Cardiac muscle cell (in vitro differentiated cells and primary cell): ENCODE measurements at regions not wholly inside any gene's neighbourhood (a gene's known extent, or its start where the extent isn't known, plus 50 kb on each side); places are given as distances from the start of the nearest gene placed in this dataset.

Experiments
- DNase-seq, 2 donors: peaks; one replicate each; pipeline versions ENCODE4 v3.0.0 to v3.0.0-alpha.2; 2010 to 2017; ENCODE audit warnings: low read depth in 1 of 2, low spot score in 1 of 2
- H3K27ac ChIP-seq: fragments of 200-600 bp; sonication (generic); 2 replicates; pipeline ENCODE4 v1.5.1; 2016
- H3K27me3 ChIP-seq: fragments of 200-600 bp; sonication (generic); 2 replicates; pipeline ENCODE4 v1.6.0; 2016; ENCODE audit warnings: control low read depth
- H3K36me3 ChIP-seq: fragments of 200-600 bp; sonication (generic); 2 replicates; pipeline ENCODE4 v1.5.1; 2016; ENCODE audit warnings: control low read depth
- H3K4me1 ChIP-seq: fragments of 200-600 bp; sonication (generic); 2 replicates; pipeline ENCODE4 v1.8.1; 2017; ENCODE audit warnings: low read depth, mild to moderate bottlenecking, mixed run types
- H3K4me3 ChIP-seq: fragments of 200-600 bp; sonication (generic); 2 replicates; pipeline ENCODE4 v1.5.1; 2016; ENCODE audit warnings: mild to moderate bottlenecking
- H3K9me3 ChIP-seq: fragments of 200-600 bp; sonication (generic); 2 replicates; pipeline ENCODE4 v1.5.1; 2017; ENCODE audit warnings: low read depth, mild to moderate bottlenecking, control low read depth
- TF ChIP-seq, protein P1 (sequence below): IDR thresholded peaks from 2 replicates; pipeline ENCODE4 v1.5.1; 2012; ENCODE audit warnings: low read depth, mild to moderate bottlenecking, low read length

- DNase-seq = peak in 1 of 2 donors; percentile 97
- Histone ChIP-seq H3K27ac (no peak overlapping the region), H3K27me3 (no peaks in the 10 kb centered on the region), H3K9me3 (no peaks in the 10 kb centered on the region), H3K36me3 (no peaks in the 10 kb centered on the region), H3K4me3 (no peak overlapping the region), H3K4me1 (no peaks in the 10 kb centered on the region)
- TF ChIP-seq, protein P1, sequence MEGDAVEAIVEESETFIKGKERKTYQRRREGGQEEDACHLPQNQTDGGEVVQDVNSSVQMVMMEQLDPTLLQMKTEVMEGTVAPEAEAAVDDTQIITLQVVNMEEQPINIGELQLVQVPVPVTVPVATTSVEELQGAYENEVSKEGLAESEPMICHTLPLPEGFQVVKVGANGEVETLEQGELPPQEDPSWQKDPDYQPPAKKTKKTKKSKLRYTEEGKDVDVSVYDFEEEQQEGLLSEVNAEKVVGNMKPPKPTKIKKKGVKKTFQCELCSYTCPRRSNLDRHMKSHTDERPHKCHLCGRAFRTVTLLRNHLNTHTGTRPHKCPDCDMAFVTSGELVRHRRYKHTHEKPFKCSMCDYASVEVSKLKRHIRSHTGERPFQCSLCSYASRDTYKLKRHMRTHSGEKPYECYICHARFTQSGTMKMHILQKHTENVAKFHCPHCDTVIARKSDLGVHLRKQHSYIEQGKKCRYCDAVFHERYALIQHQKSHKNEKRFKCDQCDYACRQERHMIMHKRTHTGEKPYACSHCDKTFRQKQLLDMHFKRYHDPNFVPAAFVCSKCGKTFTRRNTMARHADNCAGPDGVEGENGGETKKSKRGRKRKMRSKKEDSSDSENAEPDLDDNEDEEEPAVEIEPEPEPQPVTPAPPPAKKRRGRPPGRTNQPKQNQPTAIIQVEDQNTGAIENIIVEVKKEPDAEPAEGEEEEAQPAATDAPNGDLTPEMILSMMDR = no peak
These were observed 104.8 kb upstream of the CD180 start for GRCh38 chr5:67301285-67301903.

DNA sequence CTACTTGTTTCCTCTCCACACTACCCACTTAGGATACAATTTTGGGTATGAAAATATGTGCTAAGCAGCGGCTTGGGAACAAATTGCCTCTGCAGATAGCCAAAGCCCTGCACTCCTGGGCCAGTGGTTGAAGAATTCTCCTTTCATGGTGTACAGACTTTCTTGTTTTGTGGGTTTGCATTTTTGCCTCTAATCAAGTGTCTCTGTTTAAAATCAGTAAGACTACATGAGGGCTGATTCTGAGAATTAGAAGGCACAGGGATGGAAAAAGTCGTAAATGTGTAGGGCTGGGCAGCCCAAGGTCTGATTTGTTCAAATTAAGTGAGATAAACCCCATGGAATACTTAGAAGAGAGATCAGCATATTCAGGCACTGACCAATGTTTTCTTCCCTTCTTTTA is 103.7 kb upstream of the CD180 start:
- Histone ChIP-seq H3K36me3 (no peaks in the 10 kb centered on the region), H3K27ac (no peak overlapping the region), H3K4me1 (no peaks in the 10 kb centered on the region), H3K4me3 (no peak overlapping the region), H3K9me3 (no peaks in the 10 kb centered on the region), H3K27me3 (no peaks in the 10 kb centered on the region)
- no peak for DNase-seq
- TF ChIP-seq, protein P1 = no peak

GRCh38 chr5:67299231-67299735 is 102.7 kb upstream of the CD180 start:
- Histone ChIP-seq H3K27me3 (no peaks in the 10 kb centered on the region), H3K9me3 (no peaks in the 10 kb centered on the region), H3K27ac (no peak overlapping the region), H3K4me1 (no peaks in the 10 kb centered on the region), H3K4me3 (no peak overlapping the region), H3K36me3 (no peaks in the 10 kb centered on the region)
- peak in 1 of 2 donors; percentile 47 for DNase-seq
- TF ChIP-seq, protein P1 = no peak

DNA sequence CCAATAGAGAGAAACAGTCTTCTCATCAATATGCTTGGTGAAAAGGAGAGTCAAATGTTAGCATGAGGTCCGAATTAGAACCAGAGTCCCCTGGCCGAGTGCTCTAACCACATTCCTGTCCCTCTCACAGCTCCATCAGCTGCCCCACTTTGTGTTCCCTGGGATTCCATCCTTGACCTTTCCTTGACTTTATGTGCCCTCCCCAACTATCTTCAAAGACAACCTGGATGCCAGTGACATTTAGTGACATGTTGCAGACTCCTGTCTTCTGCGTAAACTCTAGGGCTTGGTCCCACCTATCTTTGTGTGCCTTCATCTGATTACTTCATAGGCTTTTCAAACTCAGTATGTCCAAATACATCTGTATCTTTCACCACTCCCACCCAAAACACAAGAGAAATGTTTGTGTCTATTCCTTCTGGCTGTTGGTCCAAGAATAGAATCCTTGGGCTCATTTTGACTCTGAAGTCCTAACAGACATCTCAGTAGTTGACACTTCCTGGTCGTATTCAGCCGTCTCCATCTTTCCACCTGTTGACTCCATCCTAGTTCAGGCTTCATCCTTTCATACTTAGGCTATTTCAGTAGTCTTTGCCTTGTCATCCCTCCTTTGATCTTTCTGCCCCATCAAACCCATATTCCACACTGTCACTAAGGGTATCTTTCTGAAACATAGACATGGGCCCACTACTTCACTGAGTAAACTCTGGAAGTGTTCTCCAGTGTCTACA is 101.4 kb upstream of the CD180 start:
- DNase-seq = no peak
- no peaks in the 10 kb centered on the region for H3K27me3 ChIP-seq
- TF ChIP-seq, protein P1 = no peak
- H3K9me3 ChIP-seq = no peaks in the 10 kb centered on the region
- no peaks in the 10 kb centered on the region for H3K4me1 ChIP-seq
- no peak overlapping the region for H3K27ac ChIP-seq
- H3K4me3 ChIP-seq = no peak overlapping the region
- H3K36me3 ChIP-seq = no peaks in the 10 kb centered on the region

- Histone ChIP-seq H3K27ac (no peak overlapping the region), H3K27me3 (no peaks in the 10 kb centered on the region), H3K9me3 (no peaks in the 10 kb centered on the region), H3K4me1 (no peaks in the 10 kb centered on the region), H3K4me3 (no peak overlapping the region), H3K36me3 (no peaks in the 10 kb centered on the region)
- TF ChIP-seq, protein P1 = no peak
- DNase-seq = no peak
These were observed 100.8 kb upstream of the CD180 start for GRCh38 chr5:67297376-67297775.
